CD4-positive, alpha-beta T cell treated with Interleukin-21 for 1 hour (primary cell): ENCODE measurements at regions not wholly inside any gene's neighbourhood (a gene's known extent, or its start where the extent isn't known, plus 50 kb on each side); places are given as distances from the start of the nearest gene placed in this dataset.
"Not testable (repeated sequence)": the region's sequence is repeated elsewhere in the genome, so short reads cannot be mapped to it uniquely, and the experiment has no call there.

ENCODE experiments used
- DNase-seq: peaks from one replicate; pipeline ENCODE4 v3.0.0-alpha.2; 2020

DNA sequence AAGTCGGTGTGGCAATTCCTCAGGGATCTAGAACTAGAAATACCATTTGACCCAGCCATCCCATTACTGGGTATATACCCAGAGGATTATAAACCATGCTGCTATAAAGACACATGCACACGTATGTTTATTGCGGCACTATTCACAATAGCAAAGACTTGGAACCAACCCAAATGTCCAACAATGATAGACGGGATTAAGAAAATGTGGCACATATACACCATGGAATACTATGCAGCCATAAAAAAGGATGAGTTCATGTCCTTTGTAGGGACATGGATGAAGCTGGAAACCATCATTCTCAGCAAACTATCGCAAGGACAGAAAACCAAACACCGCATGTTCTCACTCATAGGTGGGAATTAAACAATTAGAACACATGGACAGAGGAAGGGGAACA is 80.6 kb upstream of the ST3GAL5 start:
- DNase-seq: not testable (repeated sequence)

DNA sequence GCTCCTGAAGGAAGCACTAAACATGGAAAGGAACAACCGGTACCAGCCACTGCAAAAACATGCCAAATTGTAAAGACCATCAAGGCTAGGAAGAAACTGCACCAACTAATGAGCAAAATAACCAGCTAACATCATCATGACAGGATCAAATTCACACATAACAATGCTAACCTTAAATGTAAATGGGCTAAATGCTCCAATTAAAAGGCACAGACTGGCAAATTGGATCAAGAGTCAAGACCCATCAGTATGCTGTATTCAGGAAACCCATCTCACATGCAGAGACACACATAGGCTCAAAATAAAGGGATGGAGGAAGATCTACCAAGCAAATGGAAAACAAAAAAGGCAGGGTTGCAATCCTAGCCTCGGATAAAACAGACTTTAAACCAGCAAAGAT is 77.0 kb upstream of the ST3GAL5 start:
- DNase-seq: not testable (repeated sequence)

DNA sequence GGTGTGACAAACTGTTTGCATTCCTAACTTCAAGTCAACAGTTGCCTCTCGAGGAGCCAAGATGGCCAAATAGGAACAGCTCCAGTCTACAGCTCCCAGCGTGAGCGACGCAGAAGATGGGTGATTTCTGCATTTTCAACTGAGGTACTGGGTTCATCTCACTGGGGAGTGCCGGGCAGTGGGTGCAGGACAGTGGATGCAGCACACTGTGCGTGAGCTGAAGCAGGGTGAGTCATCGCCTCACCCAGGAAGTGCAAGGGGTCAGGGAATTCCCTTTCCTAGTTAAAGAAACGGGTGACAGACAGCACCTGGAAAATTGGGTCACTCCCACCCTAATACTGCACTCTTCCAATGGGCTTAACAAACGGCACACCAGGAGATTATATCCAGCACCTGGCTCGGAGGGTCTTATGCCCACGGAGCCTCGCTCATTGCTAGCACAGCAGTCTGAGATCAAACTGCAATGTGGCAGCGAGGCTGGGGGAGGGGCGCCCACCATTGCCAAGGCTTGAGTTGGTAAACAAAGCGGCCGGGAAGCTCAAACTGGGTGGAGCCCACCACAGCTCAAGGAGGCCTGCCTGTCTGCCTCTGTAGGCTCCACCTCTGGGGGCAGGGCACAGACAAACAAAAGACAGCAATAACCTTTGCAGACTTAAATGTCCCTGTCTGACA is 75.1 kb upstream of the ST3GAL5 start:
- peak; percentile 4 for DNase-seq

DNA sequence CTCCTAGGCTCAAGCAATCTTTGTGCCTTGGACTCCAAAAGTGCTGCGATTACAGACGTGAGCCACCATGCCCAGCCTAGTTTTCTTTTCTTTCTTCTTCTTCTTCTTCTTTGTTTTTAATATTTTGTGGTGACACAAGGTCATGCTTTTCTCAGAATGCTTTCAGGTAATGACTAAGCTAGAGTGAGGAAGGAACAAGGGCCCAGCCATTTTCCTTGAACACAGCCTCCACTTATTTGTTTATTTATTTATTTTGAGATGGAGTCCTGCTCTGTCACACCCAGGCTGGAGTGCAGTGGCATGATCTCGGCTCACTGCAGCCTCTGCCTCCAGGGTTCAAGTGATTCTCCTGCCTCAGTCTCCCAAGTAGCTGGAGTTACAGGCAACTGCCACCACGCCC is 74.3 kb upstream of the ST3GAL5 start:
- DNase-seq: no peak

DNA sequence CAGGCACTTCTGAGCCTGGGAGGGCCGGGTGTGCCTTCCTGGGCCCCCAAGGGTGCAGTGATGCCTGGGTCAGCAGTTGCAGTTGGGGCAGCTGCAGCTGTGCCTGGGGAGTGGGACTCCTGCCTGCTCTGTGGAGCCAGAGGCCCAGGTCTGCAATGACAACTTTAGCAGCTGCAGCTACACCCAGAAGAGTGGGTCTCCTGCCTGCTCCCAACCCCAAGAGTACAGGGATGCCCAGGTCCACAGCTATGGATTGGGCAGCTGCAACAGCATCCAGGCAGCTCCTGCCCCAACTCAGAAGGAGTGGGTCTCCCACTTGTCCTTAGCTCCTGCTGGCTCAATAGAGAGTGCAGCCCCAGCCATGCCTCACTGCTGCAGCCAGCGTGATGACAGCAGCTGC is 73.0 kb upstream of the ST3GAL5 start:
- no peak for DNase-seq

DNA sequence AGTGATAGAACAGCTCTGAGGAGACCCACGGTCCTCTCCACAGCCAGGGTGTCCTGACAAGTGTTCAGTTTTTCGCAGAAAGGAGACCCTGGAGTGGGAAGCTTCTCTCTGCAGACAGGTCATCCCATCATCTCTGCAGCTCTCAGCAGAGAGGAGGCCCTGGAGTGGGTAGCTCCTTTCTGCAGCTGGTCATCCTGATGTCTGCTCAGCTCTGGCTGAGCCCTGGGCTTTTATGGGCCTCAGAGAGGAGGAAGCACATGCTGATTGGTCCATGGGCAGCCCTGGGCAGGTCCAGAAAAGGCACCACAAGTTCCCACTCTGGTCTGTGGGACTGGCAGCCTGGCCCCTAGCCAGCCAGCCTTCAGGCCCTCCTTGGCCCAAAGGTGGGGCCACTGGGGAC is 72.3 kb upstream of the ST3GAL5 start:
- DNase-seq: no peak

DNA sequence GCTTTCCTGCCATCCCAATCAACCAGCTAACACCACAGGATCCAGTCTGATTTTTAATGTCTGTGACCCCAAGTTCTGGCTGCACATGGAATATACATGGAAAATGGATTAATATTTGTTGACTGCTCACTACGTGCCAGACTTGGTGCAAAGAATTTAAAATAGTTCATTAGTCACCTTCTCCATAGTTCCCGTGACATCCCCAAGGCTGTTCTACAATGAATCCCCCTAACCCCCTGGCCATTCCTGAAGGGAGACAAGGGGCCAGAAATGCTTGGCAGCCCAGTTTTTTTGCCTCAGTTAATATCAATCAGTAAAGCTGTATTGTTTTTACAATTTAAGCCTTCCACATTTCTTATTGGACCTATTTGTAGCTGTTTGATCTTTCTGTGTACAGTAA is 71.0 kb upstream of the ST3GAL5 start:
- DNase-seq: no peak

DNA sequence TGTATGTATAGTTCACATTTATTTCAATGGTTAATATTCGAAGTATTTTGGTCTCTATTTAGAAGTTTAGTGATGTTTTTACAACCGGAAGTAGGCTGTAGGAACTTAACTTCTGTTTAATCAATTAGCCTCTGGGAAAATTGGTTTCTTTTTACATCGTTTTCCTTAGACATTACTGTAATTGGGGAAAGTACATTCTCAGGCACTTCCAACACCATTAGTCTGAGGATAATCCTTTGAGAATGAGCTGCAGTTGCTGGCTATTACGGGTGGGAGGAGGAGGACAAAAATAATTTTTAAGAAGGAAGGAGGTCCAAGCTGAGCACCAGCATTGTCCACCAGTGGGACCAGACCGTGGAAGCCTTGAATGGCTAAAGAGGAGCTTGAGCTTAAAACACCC is 70.4 kb upstream of the ST3GAL5 start:
- DNase-seq: no peak

DNA sequence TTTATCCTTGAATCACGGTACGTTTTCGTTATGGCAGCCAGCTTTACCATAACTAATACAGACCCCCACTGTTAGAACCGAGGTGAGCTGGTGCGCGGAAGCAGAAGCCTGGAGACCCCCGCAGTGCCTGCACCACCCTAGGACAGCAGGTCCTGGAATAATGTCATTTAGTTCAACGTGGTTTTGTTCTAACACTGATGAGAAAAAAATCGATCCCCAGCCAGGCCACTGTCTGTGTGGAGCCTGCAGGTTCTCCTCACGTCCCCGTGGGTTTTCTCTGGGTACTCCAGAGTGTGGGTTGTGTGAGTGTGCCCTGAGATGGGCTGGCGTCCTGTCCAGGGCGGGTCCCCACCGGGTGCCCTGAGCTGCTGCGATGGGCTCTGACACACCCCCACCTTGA is 69.9 kb upstream of the ST3GAL5 start:
- no peak for DNase-seq

DNA sequence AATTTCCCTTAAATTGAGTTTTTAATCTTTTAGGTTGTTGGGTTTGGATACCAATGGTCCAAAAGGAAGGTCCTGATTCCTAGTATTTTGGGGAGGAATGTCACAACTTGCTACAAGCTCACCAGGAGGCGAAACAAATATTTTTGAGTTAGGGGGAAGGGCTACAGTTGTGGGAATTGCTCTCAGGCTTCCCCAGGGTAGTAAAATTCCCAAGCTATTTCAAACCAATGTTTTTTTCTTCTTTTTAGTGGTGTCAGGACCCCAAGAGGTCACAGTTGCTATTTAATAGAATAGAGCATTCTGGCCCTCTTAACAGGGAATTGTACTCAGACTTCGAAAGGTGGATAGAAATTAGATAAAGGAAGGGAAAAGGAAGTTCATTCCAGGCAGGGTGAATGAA is 68.5 kb upstream of the ST3GAL5 start:
- no peak for DNase-seq

DNA sequence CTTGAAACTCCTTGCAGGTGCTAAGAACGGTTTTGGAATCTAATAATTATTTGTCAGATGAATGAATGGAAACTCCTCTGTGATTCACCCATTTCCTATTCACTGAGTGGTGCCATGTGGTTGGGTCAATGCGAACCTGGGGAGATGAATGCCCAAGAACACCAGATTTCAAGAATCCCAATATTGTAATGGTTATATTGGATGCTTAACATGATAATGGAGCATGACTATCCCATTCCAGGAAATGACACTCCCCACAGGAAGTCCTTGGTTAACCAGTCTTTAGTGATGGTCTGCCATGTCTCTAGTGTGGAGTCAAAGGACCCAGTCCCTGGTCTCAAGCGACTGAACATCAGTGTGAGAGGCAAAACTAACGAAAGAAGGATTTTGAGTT is 67.9 kb upstream of the ST3GAL5 start:
- no peak for DNase-seq

DNA sequence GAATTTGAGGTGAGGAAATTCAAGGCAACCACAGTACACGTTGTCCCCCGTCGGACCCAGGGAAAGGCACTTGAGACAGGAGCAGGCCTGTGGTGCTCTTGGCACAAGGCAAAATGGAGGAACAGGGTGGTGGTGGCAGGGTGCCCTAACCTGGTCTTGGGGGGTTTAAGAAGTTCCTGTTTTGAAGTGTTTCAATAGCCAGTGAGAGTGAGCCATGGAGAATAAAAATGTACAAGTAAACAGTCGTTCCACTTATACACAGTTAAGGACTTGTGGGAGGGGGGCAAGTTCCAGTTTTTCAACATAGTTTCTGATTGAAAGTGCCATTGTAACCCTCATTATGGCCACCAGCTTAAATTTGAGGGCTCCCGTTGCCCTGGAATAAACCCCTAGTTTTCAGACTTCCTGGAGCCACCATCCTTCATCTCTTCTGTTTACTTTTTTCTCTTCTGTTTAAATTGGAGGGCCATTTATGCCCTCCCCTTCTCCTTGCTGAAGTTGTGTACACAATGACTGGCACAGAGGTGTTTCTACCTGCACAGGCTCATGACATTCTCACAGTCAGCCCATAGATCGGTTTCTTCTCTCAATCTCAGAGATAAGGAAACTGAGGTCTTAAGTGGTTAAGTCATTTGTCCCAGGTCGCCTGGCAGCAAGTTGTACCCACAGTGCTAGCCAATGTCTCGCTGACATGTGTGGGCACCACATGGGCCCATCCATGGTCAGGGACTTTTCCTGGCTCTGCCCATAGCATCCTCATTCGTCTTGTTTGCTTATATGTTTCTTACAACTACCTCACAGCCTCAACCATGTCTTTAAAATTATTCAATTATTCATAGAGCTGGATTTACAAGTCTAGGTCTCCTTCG is 66.0 kb upstream of the ST3GAL5 start:
- no peak for DNase-seq

DNA sequence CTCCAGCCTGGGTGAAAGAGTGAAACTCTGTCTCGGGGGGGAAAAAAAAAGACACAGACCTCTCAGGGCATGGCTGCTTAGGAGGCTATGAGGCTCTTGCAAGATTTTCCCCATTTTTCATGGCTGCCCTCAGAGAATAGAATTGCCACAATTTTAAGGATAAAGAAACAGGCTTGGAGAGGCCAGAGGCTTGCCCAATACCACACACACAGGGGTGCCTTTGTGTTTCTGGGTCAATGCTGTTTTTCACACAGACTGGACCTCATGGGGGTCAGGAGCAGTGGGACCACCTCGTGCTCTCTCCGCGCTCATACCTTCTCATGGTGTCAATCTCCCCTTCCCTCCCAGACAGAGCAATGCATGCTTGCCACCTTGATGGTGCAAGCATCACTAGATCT is 65.4 kb upstream of the ST3GAL5 start:
- DNase-seq: no peak

DNA sequence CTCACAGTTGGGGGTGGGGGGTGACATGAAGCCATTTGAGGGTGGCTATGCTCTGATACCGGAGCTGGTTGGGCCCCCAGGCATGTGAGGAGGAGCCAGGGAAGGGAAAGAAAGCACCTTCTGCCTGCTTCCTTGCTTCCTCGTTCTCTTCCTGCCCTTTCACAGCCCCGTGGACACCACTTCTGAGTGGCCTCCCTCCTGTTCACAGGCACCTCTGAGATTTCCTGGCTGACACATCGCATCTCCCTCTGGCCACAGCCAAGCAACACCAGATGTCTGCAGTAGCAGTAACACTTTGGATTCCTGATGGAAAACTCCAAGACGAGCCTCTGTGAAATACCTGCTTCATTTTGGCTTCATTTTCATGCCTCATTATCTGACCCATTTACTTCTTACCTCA is 64.7 kb upstream of the ST3GAL5 start:
- no peak for DNase-seq

DNA sequence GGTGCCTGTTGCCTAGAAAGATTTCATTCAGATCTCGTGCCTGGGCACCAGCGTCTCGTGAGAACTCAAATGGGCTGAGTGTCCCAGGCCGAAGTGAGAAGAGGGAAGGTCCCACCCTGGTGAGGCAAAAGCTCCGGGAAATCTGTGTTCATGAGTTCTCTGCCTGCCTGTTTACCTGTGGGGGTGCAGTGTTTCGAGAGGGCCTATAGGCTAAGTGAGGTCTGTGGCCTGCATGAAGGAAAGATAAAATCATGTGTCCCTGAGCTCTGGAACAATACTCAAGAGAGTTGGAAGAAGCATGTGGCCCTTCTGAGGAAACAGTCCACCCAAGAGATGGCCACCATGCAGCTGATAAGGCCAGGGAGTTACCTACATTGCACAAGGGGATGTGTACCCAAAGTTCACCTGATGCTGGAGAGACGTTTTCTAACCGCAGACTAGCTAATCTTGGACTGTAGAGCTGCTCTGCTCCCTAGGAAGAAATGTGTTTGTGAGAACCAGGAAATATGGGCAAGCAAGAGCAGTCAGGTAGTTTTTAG is 63.5 kb upstream of the ST3GAL5 start:
- DNase-seq: no peak

DNA sequence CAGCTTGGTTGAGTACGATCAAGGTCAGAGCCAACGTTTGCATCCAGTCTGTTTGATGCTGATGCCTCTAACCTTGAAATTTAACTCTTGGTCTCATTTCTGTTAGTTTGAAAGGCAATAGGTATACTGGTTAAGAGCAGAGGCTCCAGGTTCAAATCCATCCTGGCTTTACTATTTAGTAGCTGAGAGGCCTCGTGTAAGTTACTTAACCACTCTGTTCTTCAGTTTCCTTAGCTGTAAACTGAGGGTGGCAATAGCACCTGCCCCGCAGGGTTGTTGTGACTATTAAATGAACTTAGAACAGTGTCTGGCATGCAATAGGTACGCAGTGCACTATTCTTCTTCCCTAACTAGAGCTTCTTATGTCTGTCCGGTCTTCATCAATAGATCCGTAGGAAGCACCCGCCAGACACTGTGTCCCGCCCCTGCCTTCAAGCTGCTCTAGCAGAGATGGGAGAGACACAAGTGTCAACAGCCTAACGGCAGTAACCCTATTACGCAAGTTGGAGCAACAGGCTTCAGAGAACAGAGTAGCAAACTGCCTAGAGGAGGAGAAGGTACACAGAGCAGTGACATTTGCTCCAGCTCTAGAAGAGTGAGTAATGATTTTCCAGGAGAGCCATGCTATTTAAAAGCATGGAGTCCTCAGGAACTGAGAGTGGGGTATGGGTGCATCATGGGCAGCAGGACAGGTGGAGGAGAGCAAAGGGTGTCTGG is 62.7 kb upstream of the ST3GAL5 start:
- no peak for DNase-seq

DNA sequence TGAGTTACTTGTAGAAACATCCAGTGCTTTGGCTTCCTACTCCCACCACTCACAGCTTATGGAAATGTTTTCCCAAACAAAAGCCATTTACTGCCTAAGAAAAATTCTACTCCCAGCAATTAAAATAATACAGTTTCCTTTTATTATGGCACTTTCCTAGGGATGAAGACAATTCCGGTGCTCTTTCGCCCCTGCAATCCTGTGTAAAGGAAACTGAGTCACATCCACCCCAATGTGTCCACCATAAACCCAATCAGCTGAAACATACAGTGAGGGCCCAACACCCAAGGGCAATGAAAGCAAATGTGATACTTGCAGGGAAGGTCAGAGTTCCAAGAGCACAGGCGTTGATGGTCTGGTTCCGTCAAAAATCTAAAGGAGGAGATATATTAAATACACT is 62.0 kb upstream of the ST3GAL5 start:
- no peak for DNase-seq

DNA sequence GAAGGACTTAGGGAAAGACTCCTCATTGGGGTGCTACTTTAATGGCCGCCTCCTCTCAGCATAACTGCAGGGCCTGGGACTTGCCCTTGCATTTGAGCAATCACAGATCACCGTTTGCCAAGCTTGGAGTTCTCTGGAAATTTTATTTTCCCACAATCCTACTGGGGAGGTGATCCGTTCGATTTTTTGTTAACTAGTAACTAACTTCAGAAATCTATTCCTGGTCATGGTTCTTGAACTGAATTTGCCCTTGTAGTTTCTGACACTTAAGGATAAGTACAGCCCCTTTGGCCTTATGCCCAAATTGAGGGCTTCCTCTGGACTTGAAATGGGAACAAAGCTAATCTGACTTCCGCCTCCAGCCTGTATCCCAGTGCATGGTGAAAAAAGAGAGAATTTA is 60.5 kb upstream of the ST3GAL5 start:
- DNase-seq: no peak

DNA sequence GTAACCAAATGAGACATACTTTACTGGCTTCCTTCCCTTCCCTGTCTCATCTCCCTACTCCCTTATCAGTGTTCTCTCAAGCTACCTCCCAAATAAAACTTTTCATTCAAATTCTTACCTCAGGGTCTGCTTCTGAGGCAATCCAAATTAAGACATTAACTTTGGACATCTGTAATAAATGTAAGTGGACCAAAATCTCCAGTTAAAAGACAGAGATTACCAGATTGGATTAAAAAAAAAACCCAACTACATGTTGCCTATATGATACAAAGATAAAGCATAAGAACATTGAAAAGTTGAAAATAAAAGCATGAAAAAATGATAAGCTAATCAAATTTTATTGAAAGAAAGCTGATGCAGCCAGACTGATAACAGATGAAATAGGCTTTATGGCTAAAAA is 58.8 kb upstream of the ST3GAL5 start:
- DNase-seq: no peak

DNA sequence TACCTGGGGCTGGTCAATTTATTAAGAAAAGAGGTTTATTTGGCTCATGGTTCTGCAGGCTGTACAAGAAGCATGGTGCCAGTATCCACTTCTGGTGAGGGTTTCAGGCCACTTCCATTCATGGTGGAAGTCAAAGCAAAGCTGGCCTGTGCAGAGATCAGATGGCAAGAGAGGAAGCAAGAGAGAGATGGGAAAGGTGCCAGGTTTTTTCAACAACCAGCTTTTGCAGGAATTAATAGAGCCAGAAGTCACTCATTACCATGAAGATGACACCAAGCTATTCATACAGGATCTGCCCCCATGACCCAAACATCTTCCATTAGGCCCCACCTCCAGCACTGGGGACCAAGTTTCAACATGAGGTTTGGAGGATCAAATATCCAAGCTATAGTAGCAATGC is 56.8 kb upstream of the ST3GAL5 start:
- no peak for DNase-seq

DNA sequence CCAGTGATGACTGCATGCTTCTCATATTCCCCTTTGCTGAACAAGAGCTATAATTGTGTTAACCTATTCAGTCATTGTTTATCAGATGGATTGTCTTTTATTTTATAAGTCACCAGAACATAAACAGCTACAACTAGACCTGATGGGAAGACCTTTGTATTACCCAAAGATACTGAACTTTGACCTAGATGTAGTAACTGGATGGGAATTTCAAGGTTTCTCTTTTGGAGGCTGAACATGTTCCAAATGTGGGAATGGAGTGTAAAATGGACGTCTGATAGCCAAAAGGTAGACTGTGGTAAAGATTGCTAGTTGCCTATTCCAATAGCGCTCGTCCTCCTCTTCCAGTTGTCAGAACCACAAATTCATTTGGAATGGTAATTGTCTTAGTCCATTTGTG is 56.4 kb upstream of the ST3GAL5 start:
- no peak for DNase-seq

DNA sequence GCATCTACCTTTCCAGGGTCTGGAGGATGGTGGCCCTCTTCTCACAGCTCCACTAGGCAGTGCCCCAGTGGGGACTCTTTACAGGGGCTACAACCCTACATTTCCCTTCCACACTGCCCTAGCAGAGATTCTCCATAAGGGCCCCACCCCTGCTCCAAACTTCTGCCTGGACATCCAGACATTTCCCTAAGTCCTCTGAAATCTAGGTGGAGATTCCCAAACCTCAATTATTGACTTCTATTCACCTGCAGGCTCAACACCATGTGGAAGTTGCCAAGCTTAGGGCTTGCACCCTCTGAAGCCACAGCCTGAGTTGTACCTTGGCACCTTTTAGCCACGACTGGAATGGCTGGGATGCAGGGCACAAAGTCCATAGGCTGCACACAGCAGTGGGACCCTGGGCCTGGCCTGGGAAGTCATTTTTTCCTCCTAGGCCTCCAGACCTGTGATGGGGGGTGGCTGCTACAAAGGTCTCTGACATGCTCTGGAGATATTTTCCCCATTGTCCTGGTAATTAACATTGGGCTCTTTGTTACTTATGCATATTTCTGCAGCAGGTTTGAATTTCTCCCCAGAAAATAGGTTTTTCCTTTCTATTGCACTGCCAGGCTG is 53.7 kb upstream of the ST3GAL5 start:
- no peak for DNase-seq

DNA sequence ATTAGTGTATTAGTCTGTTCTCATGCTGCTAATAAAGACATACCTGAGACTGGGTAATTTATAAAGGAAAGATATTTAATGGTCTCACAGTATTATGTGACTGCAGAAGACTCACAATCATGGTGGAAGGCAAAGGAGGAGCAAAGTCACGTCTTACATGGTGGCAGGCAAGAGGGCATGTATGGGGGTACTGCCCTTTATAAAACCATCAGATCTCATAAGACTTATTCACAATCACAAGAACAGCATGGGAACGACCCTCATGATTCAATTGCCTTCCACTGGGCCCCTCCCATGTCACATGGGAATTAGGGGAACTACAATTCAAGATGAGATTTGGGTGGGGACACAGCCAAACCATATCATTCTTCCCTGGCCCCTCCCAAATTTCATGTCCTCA is 52.7 kb upstream of the ST3GAL5 start:
- DNase-seq: not testable (repeated sequence)
